HepG2 (cell line): ENCODE measurements at regions not wholly inside any gene's neighbourhood (a gene's known extent, or its start where the extent isn't known, plus 50 kb on each side); places are given as distances from the start of the nearest gene placed in this dataset.
A peak's percentile ranks its signal among the peaks of the same experiment; 100 is the strongest.

Experiments
- EHMT2 ChIP-seq: fragments of 200-600 bp; sonication (generic); IDR thresholded peaks from 2 replicates; pipeline ENCODE4 v1.7.0; 2017; ENCODE audit warnings: antibody characterized with exemption, low read depth, low read length, borderline replicate concordance
- GATAD1 ChIP-seq: IDR thresholded peaks from 2 replicates; pipeline ENCODE4 v1.6.1; 2016; ENCODE audit warnings: missing genetic modification reagents, missing compliant biosample characterization
- IKZF4 ChIP-seq: sonication (generic); formaldehyde crosslinking; IDR thresholded peaks from 2 replicates; pipeline ENCODE4 v1.5.1; 2020; ENCODE audit warnings: borderline replicate concordance, mild to moderate bottlenecking, low read depth, missing genetic modification reagents; ENCODE audit errors: not compliant biosample characterization
- KLF6 ChIP-seq: IDR thresholded peaks from 2 replicates; pipeline ENCODE4 v1.8.0; 2016; ENCODE audit warnings: missing biosample characterization, missing genetic modification reagents
- PHF21A ChIP-seq: sonication (generic); formaldehyde crosslinking; IDR thresholded peaks from 2 replicates; pipeline ENCODE4 v1.5.0; 2020; ENCODE audit warnings: mild to moderate bottlenecking, missing genetic modification reagents
- SIX4 ChIP-seq: sonication (generic); formaldehyde crosslinking; IDR thresholded peaks from 2 replicates; pipeline ENCODE4 v1.4.0; 2020; ENCODE audit warnings: missing genetic modification reagents
- SOX5 ChIP-seq: IDR thresholded peaks from 2 replicates; pipeline ENCODE4 v1.6.1; 2016; ENCODE audit warnings: borderline replicate concordance
- SP140L ChIP-seq: sonication (generic); formaldehyde crosslinking; IDR thresholded peaks from 2 replicates; pipeline ENCODE4 v1.4.0; 2020; ENCODE audit warnings: missing genetic modification reagents, borderline replicate concordance
- SRF ChIP-seq: IDR thresholded peaks from 2 replicates; pipeline ENCODE4 v1.6.1; 2011; ENCODE audit warnings: mild to moderate bottlenecking, low read depth, low read length, moderate library complexity
- YEATS2 ChIP-seq: sonication (generic); formaldehyde crosslinking; IDR thresholded peaks from 2 replicates; pipeline ENCODE4 v1.4.0; 2020; ENCODE audit warnings: missing genetic modification reagents, borderline replicate concordance
- ZNF430 ChIP-seq: sonication (generic); formaldehyde crosslinking; IDR thresholded peaks from 2 replicates; pipeline ENCODE4 v1.9.0; 2021; ENCODE audit warnings: mild to moderate bottlenecking, missing genetic modification reagents
- ZNF713 ChIP-seq: sonication (generic); formaldehyde crosslinking; IDR thresholded peaks from 2 replicates; pipeline ENCODE4 v1.4.0; 2020; ENCODE audit warnings: mild to moderate bottlenecking, missing genetic modification reagents
- TF ChIP-seq, protein P1 (sequence below): sonication (generic); formaldehyde crosslinking; conservative IDR thresholded peaks from 2 replicates; pipeline ENCODE4 v1.8.0; 2022; ENCODE audit warnings: missing genetic modification reagents
- TF ChIP-seq, protein P2 (sequence below): IDR thresholded peaks from 2 replicates; pipeline ENCODE4 v1.6.1; 2016; ENCODE audit warnings: missing genetic modification reagents, missing compliant biosample characterization
- TF ChIP-seq, protein P3 (sequence below): sonication (generic); formaldehyde crosslinking; IDR thresholded peaks from 2 replicates; pipeline ENCODE4 v1.4.0; 2020; ENCODE audit warnings: missing genetic modification reagents, borderline replicate concordance
- TF ChIP-seq, protein P4 (sequence below): IDR thresholded peaks from 2 replicates; pipeline ENCODE4 v1.6.1; 2016
- TF ChIP-seq, protein P5 (sequence below): sonication (generic); formaldehyde crosslinking; IDR thresholded peaks from 2 replicates; pipeline ENCODE4 v1.5.0; 2020; ENCODE audit warnings: mild to moderate bottlenecking, missing genetic modification reagents, borderline replicate concordance

DNA sequence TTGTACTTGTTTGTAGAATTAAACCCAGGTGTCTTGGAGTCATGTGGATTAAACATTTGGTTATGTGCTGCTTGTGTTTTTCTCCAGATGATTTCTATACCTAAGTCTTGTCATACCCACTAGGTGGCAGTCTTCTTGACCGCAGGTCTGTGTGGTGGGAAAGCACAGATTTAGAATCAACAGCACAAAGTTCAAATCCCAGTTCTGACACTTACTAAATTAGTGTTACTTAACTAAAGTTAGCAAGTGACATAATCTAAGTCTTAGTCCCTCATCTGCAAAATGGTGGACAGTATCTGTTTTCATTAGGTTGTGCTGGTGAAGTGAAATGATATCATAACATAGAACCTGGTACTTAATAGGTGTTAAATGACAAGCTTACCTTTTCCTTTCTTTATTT, 151.0 kb upstream of the ARHGAP5 start (continued):
- TF ChIP-seq EHMT2, result peak; percentile 64; the same call in 1 of the 2 replicates
- TF ChIP-seq SOX5, result no peak
- TF ChIP-seq ZNF430 (CRISPR knock-in tag), result 0 out of 2 replicates have a peak, but pooled peaks have one; percentile 37
- TF ChIP-seq, protein P1, sequence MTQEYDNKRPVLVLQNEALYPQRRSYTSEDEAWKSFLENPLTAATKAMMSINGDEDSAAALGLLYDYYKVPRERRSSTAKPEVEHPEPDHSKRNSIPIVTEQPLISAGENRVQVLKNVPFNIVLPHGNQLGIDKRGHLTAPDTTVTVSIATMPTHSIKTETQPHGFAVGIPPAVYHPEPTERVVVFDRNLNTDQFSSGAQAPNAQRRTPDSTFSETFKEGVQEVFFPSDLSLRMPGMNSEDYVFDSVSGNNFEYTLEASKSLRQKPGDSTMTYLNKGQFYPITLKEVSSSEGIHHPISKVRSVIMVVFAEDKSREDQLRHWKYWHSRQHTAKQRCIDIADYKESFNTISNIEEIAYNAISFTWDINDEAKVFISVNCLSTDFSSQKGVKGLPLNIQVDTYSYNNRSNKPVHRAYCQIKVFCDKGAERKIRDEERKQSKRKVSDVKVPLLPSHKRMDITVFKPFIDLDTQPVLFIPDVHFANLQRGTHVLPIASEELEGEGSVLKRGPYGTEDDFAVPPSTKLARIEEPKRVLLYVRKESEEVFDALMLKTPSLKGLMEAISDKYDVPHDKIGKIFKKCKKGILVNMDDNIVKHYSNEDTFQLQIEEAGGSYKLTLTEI, result no peak
- TF ChIP-seq YEATS2 (CRISPR knock-in tag), result peak; percentile 74; the same call in 1 of the 2 replicates
- TF ChIP-seq SRF, result no peak
- peak; percentile 84 for TF ChIP-seq PHF21A (CRISPR knock-in tag)
- TF ChIP-seq SP140L (CRISPR knock-in tag), result 0 out of 2 replicates have a peak, but pooled peaks have one; percentile 72
- TF ChIP-seq, protein P2, sequence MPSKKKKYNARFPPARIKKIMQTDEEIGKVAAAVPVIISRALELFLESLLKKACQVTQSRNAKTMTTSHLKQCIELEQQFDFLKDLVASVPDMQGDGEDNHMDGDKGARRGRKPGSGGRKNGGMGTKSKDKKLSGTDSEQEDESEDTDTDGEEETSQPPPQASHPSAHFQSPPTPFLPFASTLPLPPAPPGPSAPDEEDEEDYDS (CRISPR knock-in tag), result 0 out of 2 replicates have a peak, but pooled peaks have one; percentile 47
- TF ChIP-seq, protein P3, sequence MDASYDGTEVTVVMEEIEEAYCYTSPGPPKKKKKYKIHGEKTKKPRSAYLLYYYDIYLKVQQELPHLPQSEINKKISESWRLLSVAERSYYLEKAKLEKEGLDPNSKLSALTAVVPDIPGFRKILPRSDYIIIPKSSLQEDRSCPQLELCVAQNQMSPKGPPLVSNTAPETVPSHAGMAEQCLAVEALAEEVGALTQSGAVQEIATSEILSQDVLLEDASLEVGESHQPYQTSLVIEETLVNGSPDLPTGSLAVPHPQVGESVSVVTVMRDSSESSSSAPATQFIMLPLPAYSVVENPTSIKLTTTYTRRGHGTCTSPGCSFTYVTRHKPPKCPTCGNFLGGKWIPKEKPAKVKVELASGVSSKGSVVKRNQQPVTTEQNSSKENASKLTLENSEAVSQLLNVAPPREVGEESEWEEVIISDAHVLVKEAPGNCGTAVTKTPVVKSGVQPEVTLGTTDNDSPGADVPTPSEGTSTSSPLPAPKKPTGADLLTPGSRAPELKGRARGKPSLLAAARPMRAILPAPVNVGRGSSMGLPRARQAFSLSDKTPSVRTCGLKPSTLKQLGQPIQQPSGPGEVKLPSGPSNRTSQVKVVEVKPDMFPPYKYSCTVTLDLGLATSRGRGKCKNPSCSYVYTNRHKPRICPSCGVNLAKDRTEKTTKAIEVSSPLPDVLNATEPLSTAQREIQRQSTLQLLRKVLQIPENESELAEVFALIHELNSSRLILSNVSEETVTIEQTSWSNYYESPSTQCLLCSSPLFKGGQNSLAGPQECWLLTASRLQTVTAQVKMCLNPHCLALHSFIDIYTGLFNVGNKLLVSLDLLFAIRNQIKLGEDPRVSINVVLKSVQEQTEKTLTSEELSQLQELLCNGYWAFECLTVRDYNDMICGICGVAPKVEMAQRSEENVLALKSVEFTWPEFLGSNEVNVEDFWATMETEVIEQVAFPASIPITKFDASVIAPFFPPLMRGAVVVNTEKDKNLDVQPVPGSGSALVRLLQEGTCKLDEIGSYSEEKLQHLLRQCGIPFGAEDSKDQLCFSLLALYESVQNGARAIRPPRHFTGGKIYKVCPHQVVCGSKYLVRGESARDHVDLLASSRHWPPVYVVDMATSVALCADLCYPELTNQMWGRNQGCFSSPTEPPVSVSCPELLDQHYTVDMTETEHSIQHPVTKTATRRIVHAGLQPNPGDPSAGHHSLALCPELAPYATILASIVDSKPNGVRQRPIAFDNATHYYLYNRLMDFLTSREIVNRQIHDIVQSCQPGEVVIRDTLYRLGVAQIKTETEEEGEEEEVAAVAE (CRISPR knock-in tag), result peak; percentile 74
- TF ChIP-seq GATAD1, result peak; percentile 45; the same call in 1 of the 2 replicates
- TF ChIP-seq, protein P4, sequence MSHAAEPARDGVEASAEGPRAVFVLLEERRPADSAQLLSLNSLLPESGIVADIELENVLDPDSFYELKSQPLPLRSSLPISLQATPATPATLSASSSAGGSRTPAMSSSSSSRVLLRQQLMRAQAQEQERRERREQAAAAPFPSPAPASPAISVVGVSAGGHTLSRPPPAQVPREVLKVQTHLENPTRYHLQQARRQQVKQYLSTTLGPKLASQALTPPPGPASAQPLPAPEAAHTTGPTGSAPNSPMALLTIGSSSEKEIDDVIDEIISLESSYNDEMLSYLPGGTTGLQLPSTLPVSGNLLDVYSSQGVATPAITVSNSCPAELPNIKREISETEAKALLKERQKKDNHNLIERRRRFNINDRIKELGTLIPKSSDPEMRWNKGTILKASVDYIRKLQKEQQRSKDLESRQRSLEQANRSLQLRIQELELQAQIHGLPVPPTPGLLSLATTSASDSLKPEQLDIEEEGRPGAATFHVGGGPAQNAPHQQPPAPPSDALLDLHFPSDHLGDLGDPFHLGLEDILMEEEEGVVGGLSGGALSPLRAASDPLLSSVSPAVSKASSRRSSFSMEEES (CRISPR knock-in tag), result peak; percentile 51; the same call in 1 of the 2 replicates
- TF ChIP-seq ZNF713 (CRISPR knock-in tag), result no peak
- 0 out of 2 replicates have a peak, but pooled peaks have one; percentile 49 for TF ChIP-seq KLF6
- peak; percentile 20; the same call in 1 of the 2 replicates for TF ChIP-seq SIX4 (CRISPR knock-in tag)
- TF ChIP-seq, protein P5, sequence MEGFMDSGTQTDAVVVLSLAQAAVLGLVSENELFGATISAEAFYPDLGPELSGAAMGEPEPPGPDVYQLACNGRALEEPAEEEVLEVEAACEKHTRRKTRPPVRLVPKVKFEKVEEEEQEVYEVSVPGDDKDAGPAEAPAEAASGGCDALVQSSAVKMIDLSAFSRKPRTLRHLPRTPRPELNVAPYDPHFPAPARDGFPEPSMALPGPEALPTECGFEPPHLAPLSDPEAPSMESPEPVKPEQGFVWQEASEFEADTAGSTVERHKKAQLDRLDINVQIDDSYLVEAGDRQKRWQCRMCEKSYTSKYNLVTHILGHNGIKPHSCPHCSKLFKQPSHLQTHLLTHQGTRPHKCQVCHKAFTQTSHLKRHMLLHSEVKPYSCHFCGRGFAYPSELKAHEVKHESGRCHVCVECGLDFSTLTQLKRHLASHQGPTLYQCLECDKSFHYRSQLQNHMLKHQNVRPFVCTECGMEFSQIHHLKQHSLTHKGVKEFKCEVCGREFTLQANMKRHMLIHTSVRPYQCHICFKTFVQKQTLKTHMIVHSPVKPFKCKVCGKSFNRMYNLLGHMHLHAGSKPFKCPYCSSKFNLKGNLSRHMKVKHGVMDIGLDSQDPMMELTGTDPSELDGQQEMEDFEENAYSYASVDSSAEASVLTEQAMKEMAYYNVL (CRISPR knock-in tag), result no peak
- no peak for TF ChIP-seq IKZF4
